Body of pancreas (tissue), 4 donors: ENCODE measurements at regions not wholly inside any gene's neighbourhood (a gene's known extent, or its start where the extent isn't known, plus 50 kb on each side); places are given as distances from the start of the nearest gene placed in this dataset.

Experiments used
- ATAC-seq: fragments of 150-250 bp; one replicate; pipeline ENCODE4 v1.9.1; 2016
- DNase-seq, 4 donors: peaks; one replicate each; pipeline ENCODE4 v3.0.0-alpha.2; 2019
- H3K27ac ChIP-seq, 4 donors: fragments of 200-600 bp; sonication (generic); 1 replicate in 3 of 4; 2 replicates in 1 of 4; pipeline versions ENCODE4 v1.5.1 to v1.6.1; 2016 to 2019; ENCODE audit warnings: mild to moderate bottlenecking in 1 of 4, mixed read lengths in 1 of 4, moderate library complexity in 1 of 4
- H3K27me3 ChIP-seq, 2 donors: fragments of 200-600 bp; sonication (generic); one replicate each; pipeline ENCODE4 v1.6.0; 2016; ENCODE audit warnings: mild to moderate bottlenecking in 1 of 2
- H3K36me3 ChIP-seq, 2 donors: fragments of 200-600 bp; sonication (generic); replicated peaks in 1 of 2; 2 replicates each; pipeline ENCODE4 v1.5.1; 2016; ENCODE audit warnings: low read depth in 2 of 2; ENCODE audit not compliant: insufficient read depth in 1 of 2
- H3K4me1 ChIP-seq: fragments of 200-600 bp; sonication (generic); one replicate; pipeline ENCODE4 v1.6.0; 2016
- H3K4me3 ChIP-seq, 2 donors: fragments of 200-600 bp; sonication (generic); 1 replicate in 1 of 2; 2 replicates in 1 of 2; pipeline ENCODE4 v1.5.1; 2016 to 2019
- H3K9me3 ChIP-seq, 3 donors: fragments of 200-600 bp; sonication (generic); 1 replicate in 2 of 3; 2 replicates in 1 of 3; pipeline ENCODE4 v1.5.1; 2016
- POLR2A ChIP-seq, 3 donors: fragments of 450-650 bp; IDR thresholded peaks; one replicate each; pipeline ENCODE4 v1.6.1; 2016; ENCODE audit warnings: antibody characterized with exemption in 3 of 3, mild to moderate bottlenecking in 2 of 3
- WGBS, 2 donors: methylation state at CpG; one replicate each; pipeline ENCODE4 v1.1.5; 2017; 5-methylcytosine and 5-hydroxymethylcytosine counted together
- intact Hi-C: fragments of 100-400 bp; cut with DNase I; formaldehyde crosslinking; loops from one replicate; pipeline ENCODE4 v1.15.1; 2023
- TF ChIP-seq, protein P1 (sequence below), 7 experiments: fragments of 450-650 bp in 4 of 7; fragments of 200-600 bp in 3 of 7; sonication (generic) in 3 of 7; IDR thresholded peaks; one replicate each; pipeline ENCODE4 v1.5.1; 2016 to 2019; ENCODE audit warnings: antibody characterized with exemption in 7 of 7

DNA sequence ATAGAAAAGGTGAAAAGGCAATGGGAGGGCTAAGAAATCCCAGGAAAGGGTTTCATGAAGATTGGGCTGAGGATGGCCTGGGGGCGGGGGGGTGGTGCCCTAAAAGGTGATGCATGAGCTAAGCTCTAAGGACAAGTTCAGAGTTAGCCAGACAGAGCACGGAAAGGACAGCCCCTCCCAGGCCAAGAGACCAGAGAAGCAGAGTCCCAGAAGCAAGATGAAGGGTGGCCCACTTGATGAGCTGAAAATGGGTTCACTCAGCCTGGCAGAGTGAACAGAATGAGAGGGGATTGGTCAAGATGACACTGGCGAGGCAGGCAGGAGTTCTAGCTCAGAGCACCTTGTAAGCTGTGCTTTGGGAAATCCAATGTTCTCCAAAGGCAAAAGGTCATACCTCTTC is 89.4 kb upstream of the GPR26 start:
- no peak overlapping the region for H3K27ac ChIP-seq
- 47 to 65% methylated on average over 3 of the region's 3 CpGs for WGBS, 2 donors
- DNase-seq (no peak), ATAC-seq (no peak)
- no peaks in the 10 kb centered on the region for H3K36me3 ChIP-seq
- no peaks in the 10 kb centered on the region for H3K9me3 ChIP-seq
- no peaks in the 10 kb centered on the region for H3K27me3 ChIP-seq
- TF ChIP-seq, protein P1, sequence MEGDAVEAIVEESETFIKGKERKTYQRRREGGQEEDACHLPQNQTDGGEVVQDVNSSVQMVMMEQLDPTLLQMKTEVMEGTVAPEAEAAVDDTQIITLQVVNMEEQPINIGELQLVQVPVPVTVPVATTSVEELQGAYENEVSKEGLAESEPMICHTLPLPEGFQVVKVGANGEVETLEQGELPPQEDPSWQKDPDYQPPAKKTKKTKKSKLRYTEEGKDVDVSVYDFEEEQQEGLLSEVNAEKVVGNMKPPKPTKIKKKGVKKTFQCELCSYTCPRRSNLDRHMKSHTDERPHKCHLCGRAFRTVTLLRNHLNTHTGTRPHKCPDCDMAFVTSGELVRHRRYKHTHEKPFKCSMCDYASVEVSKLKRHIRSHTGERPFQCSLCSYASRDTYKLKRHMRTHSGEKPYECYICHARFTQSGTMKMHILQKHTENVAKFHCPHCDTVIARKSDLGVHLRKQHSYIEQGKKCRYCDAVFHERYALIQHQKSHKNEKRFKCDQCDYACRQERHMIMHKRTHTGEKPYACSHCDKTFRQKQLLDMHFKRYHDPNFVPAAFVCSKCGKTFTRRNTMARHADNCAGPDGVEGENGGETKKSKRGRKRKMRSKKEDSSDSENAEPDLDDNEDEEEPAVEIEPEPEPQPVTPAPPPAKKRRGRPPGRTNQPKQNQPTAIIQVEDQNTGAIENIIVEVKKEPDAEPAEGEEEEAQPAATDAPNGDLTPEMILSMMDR (IDR thresholded peaks at IDR 0.05) = no peak
- TF ChIP-seq POLR2A (IDR thresholded peaks at IDR 0.05) = no peak
- intact Hi-C loops = loop anchor here (5.0 to 10.0 kb wide), 2 partner anchors 391 to 818 kb away; no protein-coding TSS in a partner anchor
- no peak overlapping the region for H3K4me3 ChIP-seq
- H3K4me1 ChIP-seq = no peaks in the 10 kb centered on the region

DNA sequence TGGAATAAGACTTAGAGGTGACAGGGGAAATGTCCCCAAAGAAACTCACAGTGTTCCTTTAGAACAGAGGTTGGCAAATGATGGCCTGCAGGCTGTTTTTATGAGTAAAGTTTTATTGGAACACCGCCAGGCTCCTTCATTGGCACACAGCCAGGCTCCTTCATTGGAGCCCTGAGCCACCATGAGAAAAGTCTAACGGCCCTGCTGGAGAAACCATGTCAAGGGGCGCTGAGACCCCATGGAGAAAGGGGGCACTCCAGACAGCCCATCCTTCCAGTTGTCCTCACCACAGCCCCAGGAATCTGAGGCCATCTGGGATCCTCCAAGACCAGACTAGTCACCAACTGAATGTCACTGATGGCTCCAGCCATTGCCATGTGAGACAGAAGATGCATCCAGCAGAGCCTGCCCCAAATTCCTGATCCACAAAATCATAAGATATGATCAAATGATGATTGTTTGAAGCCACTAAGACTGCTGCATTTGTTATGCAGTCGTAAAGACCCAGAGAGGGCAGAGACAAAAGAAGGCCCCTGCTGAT is 88.2 kb upstream of the GPR26 start:
- ATAC-seq (no peak), DNase-seq (no peak)
- no peak overlapping the region for H3K27ac ChIP-seq
- no peaks in the 10 kb centered on the region for H3K36me3 ChIP-seq
- H3K4me3 ChIP-seq = no peak overlapping the region
- intact Hi-C loops = loop anchor here (5.0 to 10.0 kb wide), 2 partner anchors 389 to 817 kb away; no protein-coding TSS in a partner anchor
- TF ChIP-seq, protein P1 (IDR thresholded peaks at IDR 0.05) = no peak
- no peak for TF ChIP-seq POLR2A (IDR thresholded peaks at IDR 0.05)
- peaks cover 0 to 4% of the 10 kb centered on the region in 2 donors for H3K27me3 ChIP-seq
- 44 to 50% methylated on average over 2 to 4 of the region's 4 CpGs for WGBS, 2 donors
- H3K9me3 ChIP-seq = no peaks in the 10 kb centered on the region
- H3K4me1 ChIP-seq = no peaks in the 10 kb centered on the region

DNA sequence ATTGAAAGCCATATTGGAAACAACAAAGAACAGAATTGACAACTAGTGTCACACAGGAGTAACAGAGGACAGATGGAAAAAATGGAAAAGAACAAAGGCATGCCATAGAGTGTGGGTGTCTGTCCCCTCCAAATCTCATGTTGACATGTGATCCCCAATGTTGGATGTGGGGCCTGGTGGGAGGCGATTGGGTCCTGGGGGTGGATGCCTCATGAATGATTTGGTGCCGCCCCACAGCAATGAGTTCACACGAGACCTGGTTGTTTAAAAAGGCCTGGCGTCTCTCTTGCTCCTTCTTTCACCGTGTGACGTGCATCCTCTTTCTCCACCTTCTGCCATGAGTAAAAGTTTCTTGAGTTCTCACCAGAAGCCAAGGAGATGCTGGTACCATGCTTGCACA is 87.4 kb upstream of the GPR26 start:
- H3K4me1 ChIP-seq = peaks cover 4% of the 10 kb centered on the region
- no peak overlapping the region for H3K27ac ChIP-seq
- no peaks in the 10 kb centered on the region for H3K9me3 ChIP-seq
- H3K4me3 ChIP-seq = no peak overlapping the region
- no peak for DNase-seq
- H3K36me3 ChIP-seq = no peaks in the 10 kb centered on the region
- TF ChIP-seq, protein P1 (IDR thresholded peaks at IDR 0.05) = no peak
- no peak for TF ChIP-seq POLR2A (IDR thresholded peaks at IDR 0.05)
- no peak for ATAC-seq
- 51 to 63% methylated on average over 6 of the region's 6 CpGs for WGBS, 2 donors
- intact Hi-C loops = loop anchor here (5.0 to 10.0 kb wide), 2 partner anchors 389 to 816 kb away; no protein-coding TSS in a partner anchor
- peaks cover 0 to 4% of the 10 kb centered on the region in 2 donors for H3K27me3 ChIP-seq

DNA sequence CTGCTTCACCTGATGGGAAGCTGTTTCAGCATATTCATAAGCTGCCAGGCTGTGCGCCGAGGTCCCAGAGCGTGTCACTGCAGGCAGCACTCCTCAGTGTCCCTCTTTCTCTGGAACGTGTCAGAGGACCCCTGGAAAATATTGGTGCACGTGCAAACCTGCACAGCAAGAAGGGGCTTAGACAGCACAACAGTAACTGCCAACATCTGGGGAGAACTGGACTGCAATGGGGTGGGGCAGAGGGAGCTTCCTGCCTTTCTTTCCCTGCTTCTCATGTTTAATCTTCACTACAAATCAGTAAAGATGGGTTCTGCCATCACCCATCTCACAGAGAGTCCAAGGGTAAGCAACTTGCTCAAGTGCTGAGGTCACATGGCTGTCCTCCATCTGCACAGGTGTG is 86.5 kb upstream of the GPR26 start:
- Histone ChIP-seq H3K9me3 (no peaks in the 10 kb centered on the region), H3K36me3 (no peaks in the 10 kb centered on the region), H3K27me3 (peaks cover 0 to 4% of the 10 kb centered on the region in 2 donors), H3K27ac (no peak overlapping the region), H3K4me3 (no peak overlapping the region), H3K4me1 (peaks cover 8% of the 10 kb centered on the region)
- TF ChIP-seq POLR2A (IDR thresholded peaks at IDR 0.05) = no peak
- TF ChIP-seq, protein P1 (IDR thresholded peaks at IDR 0.05) = no peak
- intact Hi-C loops = loop anchor here (5.0 to 10.0 kb wide), 2 partner anchors 388 to 815 kb away; no protein-coding TSS in a partner anchor
- ATAC-seq (no peak), DNase-seq (no peak)
- 17 to 31% methylated on average over 5 of the region's 5 CpGs for WGBS, 2 donors

DNA sequence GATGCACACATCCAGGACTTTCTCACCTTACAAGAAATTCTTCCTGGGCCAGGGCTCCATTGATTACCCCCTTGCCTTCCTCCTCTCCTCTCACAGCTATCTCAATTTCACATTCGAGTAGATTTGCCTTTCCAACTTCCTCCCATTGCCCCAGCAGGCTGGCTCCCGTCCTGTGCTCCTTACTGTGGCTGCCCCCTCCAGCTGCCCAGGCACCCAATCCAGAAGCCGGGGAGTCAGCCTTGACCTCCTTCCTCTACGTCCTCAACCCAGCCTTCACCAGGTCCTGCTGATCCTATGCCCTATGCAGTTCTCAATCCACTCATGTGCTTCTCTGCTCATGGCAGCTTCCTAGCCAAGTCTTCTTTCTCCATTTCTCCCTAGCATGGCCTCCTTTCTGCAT is 85.7 kb upstream of the GPR26 start:
- Histone ChIP-seq H3K27me3 (peaks cover 0 to 4% of the 10 kb centered on the region in 2 donors), H3K4me3 (no peak overlapping the region), H3K27ac (no peak overlapping the region), H3K36me3 (no peaks in the 10 kb centered on the region), H3K9me3 (no peaks in the 10 kb centered on the region), H3K4me1 (peaks cover 8% of the 10 kb centered on the region)
- 19 to 20% methylated on average over 4 of the region's 4 CpGs for WGBS, 2 donors
- intact Hi-C loops = no loop called here
- no peak for ATAC-seq
- TF ChIP-seq, protein P1 (IDR thresholded peaks at IDR 0.05) = no peak
- no peak for TF ChIP-seq POLR2A (IDR thresholded peaks at IDR 0.05)
- DNase-seq = no peak
